ENCODE measurements at regions not wholly inside any gene's neighbourhood (a gene's known extent, or its start where the extent isn't known, plus 50 kb on each side); places are given as distances from the start of the nearest gene placed in this dataset.

DNA sequence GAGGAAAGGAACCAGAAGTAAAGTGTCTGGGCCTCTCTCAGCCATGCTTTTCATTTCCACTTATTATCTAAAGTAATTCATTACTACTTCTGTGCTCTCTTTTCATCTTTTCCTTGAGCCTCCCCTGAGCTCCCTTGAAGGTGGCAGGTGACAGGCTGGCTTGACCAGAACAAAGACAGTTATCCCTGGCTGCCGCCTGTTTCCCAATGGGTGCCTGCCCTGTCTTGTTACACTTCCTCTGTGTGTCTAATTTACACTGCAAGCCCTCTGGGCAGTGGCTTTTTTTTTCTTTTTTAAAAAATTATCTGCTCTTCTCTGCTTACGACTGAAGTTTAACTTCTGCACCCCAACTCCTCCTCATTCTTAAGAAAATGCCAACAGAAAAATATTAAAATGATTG, 113.4 kb downstream of the NGF start:
- TF ChIP-seq, protein P1, sequence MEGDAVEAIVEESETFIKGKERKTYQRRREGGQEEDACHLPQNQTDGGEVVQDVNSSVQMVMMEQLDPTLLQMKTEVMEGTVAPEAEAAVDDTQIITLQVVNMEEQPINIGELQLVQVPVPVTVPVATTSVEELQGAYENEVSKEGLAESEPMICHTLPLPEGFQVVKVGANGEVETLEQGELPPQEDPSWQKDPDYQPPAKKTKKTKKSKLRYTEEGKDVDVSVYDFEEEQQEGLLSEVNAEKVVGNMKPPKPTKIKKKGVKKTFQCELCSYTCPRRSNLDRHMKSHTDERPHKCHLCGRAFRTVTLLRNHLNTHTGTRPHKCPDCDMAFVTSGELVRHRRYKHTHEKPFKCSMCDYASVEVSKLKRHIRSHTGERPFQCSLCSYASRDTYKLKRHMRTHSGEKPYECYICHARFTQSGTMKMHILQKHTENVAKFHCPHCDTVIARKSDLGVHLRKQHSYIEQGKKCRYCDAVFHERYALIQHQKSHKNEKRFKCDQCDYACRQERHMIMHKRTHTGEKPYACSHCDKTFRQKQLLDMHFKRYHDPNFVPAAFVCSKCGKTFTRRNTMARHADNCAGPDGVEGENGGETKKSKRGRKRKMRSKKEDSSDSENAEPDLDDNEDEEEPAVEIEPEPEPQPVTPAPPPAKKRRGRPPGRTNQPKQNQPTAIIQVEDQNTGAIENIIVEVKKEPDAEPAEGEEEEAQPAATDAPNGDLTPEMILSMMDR (IDR thresholded peaks at IDR 0.05) = no peak
- no peak for TF ChIP-seq POLR2A (IDR thresholded peaks at IDR 0.05)

Measured in sigmoid colon (tissue), 3 donors.